IPS-20b (cell line): ENCODE measurements at regions not wholly inside any gene's neighbourhood (a gene's known extent, or its start where the extent isn't known, plus 50 kb on each side); places are given as distances from the start of the nearest gene placed in this dataset.

Experiments
- H3K27ac ChIP-seq: one replicate; pipeline ENCODE4 v1.5.1; 2013; ENCODE audit warnings: low read length
- H3K27me3 ChIP-seq: 2 replicates; pipeline ENCODE4 v1.6.1; 2013; ENCODE audit warnings: mild to moderate bottlenecking, low read length, inconsistent platforms; ENCODE audit not compliant: insufficient read depth
- H3K36me3 ChIP-seq: 2 replicates; pipeline ENCODE4 v1.6.1; 2013; ENCODE audit warnings: low read depth, mild to moderate bottlenecking, inconsistent platforms, low read length, moderate library complexity; ENCODE audit not compliant: insufficient read depth
- H3K4me1 ChIP-seq: 2 replicates; pipeline ENCODE4 v1.6.1; 2013; ENCODE audit warnings: mild to moderate bottlenecking, control low read depth, inconsistent platforms, low read length, moderate library complexity; ENCODE audit not compliant: insufficient read depth
- H3K4me3 ChIP-seq: 2 replicates; pipeline ENCODE4 v1.5.1; 2013; ENCODE audit warnings: mild to moderate bottlenecking, low read length, inconsistent platforms
- H3K9ac ChIP-seq: 2 replicates; pipeline ENCODE4 v1.6.1; 2013; ENCODE audit warnings: low read depth, mild to moderate bottlenecking, inconsistent platforms, low read length, moderate library complexity
- H3K9me3 ChIP-seq: 2 replicates; pipeline ENCODE4 v1.6.1; 2013; ENCODE audit warnings: mild to moderate bottlenecking, low read depth, low read length, inconsistent platforms; ENCODE audit not compliant: insufficient read depth

- no peaks in the 10 kb centered on the region for H3K9me3 ChIP-seq
- H3K4me3 ChIP-seq = no peak overlapping the region
- no peak overlapping the region for H3K27ac ChIP-seq
- no peaks in the 10 kb centered on the region for H3K36me3 ChIP-seq
- no peak overlapping the region for H3K9ac ChIP-seq
- no peaks in the 10 kb centered on the region for H3K27me3 ChIP-seq
- no peaks in the 10 kb centered on the region for H3K4me1 ChIP-seq
Observed at GRCh38 chr5:82354543-82354942, 76.4 kb upstream of the RPS23 start.

DNA sequence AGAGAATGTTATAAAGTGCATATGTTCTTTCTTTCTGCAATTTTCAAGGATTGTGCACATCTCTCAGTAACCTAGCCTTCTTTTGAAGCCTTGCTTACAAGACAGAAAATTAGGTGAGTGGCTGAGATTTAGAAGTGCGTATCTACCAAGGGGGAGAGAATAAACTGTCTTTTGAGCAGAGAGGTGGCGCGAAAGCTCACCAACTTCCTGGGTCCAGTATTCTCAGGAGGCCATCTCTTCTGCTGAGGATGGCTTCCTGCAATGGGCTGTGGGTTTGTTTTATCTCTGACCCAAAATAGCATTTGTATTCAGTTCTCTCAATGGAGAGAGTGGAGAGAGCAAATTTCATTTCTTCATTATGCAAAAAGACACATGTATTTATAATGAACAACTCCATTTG, 75.4 kb upstream of the RPS23 start:
- H3K4me1 ChIP-seq = no peaks in the 10 kb centered on the region
- no peaks in the 10 kb centered on the region for H3K27me3 ChIP-seq
- no peak overlapping the region for H3K4me3 ChIP-seq
- H3K9me3 ChIP-seq = no peaks in the 10 kb centered on the region
- H3K27ac ChIP-seq = no peak overlapping the region
- no peaks in the 10 kb centered on the region for H3K36me3 ChIP-seq
- no peak overlapping the region for H3K9ac ChIP-seq

DNA sequence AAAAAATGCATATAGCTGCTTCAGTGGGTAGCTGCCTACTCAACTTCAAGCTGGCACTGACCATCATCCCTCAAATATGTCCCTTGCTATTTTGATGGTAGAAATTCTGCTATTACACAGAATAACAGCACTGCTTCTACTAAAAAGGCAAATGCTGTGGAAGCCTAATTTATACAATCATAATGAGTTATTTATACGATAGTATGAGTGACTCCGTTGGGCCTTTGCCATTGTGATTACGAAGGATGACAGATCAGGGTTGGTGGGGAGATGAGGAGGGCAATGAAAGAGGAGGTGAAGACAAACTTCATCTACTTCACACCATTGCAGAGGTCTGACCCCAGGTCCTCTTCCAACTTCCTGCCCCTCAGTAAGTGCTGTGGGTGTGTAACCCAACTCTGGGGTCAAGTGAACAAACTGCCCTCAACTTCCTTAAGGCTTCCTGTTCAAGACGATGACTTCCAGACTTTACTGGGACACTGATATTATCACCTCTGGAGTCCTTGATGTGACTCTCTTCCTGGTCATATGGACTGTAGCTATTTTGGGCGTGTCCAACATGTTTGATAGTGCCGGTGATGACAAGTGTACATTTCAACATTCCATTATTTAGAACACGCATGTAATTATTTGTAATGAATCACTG, 74.1 kb upstream of the RPS23 start:
- no peaks in the 10 kb centered on the region for H3K27me3 ChIP-seq
- H3K4me3 ChIP-seq = no peak overlapping the region
- H3K9me3 ChIP-seq = no peaks in the 10 kb centered on the region
- H3K9ac ChIP-seq = no peak overlapping the region
- H3K27ac ChIP-seq = no peak overlapping the region
- H3K4me1 ChIP-seq = peaks cover 4% of the 10 kb centered on the region; the same call in 1 of the 2 replicates
- no peaks in the 10 kb centered on the region for H3K36me3 ChIP-seq

DNA sequence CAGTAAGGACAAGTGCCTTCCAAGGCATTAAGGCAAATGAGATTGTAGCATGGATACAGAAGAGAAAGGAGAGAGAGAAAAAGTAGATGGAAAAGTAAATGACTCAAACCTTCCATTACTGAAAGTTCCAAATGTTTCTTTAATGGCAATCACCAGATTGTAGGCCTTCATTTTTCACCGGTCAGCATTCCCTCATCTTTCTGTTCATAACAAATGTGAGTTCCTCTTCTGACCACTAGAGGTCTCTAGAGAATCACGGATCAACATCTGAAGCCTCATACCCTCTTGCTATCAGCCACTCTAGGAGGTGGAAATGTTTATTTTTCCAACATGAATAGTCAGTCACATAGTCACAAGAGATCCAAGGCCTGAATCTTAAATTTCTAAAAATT, 73.6 kb upstream of the RPS23 start:
- peaks cover 4% of the 10 kb centered on the region; the same call in 1 of the 2 replicates for H3K4me1 ChIP-seq
- H3K27me3 ChIP-seq = no peaks in the 10 kb centered on the region

DNA sequence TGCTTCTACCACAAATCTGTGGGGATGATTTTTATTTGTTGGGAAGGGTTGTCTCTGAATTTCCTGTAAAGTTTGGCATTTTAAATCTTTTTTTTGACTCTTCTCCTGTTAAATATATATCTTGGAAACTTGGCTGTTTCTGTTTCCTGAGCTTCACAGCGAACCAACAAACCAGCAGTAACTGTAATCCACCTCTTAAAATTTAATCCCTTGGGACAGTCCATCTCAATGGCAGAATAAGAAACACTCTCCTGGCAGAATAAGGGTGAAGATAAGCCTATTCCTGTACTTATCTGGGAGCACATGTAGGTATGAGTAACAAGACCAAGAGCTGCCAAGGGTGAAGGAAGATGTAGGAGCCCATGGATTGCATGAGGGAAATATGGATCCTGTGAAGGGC, 73.1 kb upstream of the RPS23 start:
- no peak overlapping the region for H3K4me3 ChIP-seq
- no peaks in the 10 kb centered on the region for H3K36me3 ChIP-seq
- no peaks in the 10 kb centered on the region; the same call in 1 of the 2 replicates for H3K9me3 ChIP-seq
- H3K27ac ChIP-seq = no peak overlapping the region
- no peak overlapping the region for H3K9ac ChIP-seq
- H3K4me1 ChIP-seq = peaks cover 4% of the 10 kb centered on the region; the same call in 1 of the 2 replicates
- H3K27me3 ChIP-seq = no peaks in the 10 kb centered on the region

More for the DNA sequence above, 73.6 kb upstream of the RPS23 start:
- Histone ChIP-seq H3K4me3 (no peak overlapping the region), H3K27ac (no peak overlapping the region), H3K36me3 (no peaks in the 10 kb centered on the region), H3K9ac (no peak overlapping the region), H3K9me3 (no peaks in the 10 kb centered on the region)

- H3K9ac ChIP-seq = no peak overlapping the region
- H3K4me3 ChIP-seq = no peak overlapping the region
- H3K27me3 ChIP-seq = no peaks in the 10 kb centered on the region
- no peaks in the 10 kb centered on the region; the same call in 1 of the 2 replicates for H3K9me3 ChIP-seq
- H3K27ac ChIP-seq = no peak overlapping the region
- peaks cover 4% of the 10 kb centered on the region; the same call in 1 of the 2 replicates for H3K4me1 ChIP-seq
- no peaks in the 10 kb centered on the region for H3K36me3 ChIP-seq
Observed at GRCh38 chr5:82349652-82350051, 71.5 kb upstream of the RPS23 start.

DNA sequence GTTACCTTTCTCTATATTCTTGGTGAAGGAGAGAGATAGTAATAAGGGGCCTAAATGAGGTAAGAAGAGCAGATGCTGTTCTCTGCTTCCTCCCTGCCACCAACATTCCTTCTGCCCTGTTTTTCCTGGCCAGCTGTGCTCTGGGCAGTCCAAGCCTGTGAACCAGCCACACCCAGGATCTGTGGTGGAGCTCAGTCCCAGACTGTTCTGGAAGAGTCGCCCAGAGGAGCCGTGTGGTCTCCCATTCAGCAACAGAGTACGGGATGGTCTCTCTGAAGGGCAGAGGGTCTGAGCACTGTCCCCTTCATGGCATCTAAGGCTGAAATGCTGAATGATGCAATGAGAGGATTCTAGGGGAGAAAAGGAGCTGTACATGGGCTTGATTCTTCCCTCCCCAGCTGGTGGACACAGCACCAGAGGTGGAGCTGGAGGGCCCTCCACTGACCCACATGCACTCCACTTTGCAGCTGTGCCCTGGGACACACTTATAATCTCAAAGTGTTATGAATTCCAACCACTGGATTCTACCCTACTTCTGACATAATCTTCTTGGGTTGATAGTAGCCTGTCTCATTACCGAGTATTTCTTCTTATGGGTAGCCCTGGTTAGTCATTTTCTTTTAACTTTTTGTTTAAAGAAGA, 70.8 kb upstream of the RPS23 start:
- Histone ChIP-seq H3K27me3 (no peaks in the 10 kb centered on the region), H3K4me3 (no peak overlapping the region), H3K27ac (no peak overlapping the region), H3K9me3 (no peaks in the 10 kb centered on the region; the same call in 1 of the 2 replicates), H3K9ac (no peak overlapping the region), H3K4me1 (peaks cover 4% of the 10 kb centered on the region; the same call in 1 of the 2 replicates), H3K36me3 (no peaks in the 10 kb centered on the region)

GRCh38 chr5:82347201-82347865, 69.2 kb upstream of the RPS23 start:
- Histone ChIP-seq H3K4me1 (peaks cover 4% of the 10 kb centered on the region; the same call in 1 of the 2 replicates), H3K36me3 (no peaks in the 10 kb centered on the region), H3K27ac (no peak overlapping the region), H3K9ac (no peak overlapping the region), H3K27me3 (no peaks in the 10 kb centered on the region), H3K4me3 (no peak overlapping the region), H3K9me3 (no peaks in the 10 kb centered on the region; the same call in 1 of the 2 replicates)

DNA sequence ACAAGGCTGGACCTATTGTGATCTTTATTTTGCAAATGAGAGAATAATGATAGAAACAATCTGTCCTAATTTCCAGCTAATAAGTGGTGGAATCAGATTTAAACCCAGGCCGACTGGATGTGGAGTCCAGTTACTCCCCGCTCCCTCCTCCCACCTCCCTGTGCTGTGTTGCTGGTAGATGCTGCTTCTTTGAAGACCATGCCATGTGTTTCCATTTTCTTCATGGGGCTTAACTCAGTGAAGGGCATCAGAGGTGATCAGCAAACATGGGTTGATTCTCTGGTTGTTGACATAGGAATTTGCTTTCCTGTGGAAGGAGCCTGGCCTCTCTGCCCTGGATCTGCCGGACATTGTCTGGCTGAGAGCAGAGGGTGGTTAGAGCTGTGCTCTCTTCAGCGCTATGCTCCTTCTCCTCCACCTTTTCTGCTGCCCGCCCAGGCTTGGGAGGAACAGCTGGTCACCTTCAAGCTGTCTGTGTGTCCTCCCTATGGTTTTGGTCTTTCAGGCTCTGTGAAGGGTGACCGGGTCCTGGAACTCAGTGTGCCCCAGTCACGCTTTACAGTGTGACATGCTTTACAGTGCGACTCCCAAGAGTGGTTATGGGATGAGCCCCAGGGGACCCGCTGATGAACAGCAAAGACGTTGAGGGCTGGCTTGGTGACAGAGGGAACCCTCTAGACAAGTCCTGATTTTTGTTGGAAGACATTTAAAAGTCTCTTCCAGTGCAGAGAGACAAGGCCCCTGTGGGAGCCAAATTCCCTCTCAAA, 68.4 kb upstream of the RPS23 start:
- no peaks in the 10 kb centered on the region for H3K36me3 ChIP-seq
- no peak overlapping the region for H3K9ac ChIP-seq
- no peaks in the 10 kb centered on the region for H3K27me3 ChIP-seq
- peaks cover 4% of the 10 kb centered on the region; the same call in 1 of the 2 replicates for H3K4me1 ChIP-seq
- no peak overlapping the region for H3K27ac ChIP-seq
- no peaks in the 10 kb centered on the region; the same call in 1 of the 2 replicates for H3K9me3 ChIP-seq
- no peak overlapping the region for H3K4me3 ChIP-seq

DNA sequence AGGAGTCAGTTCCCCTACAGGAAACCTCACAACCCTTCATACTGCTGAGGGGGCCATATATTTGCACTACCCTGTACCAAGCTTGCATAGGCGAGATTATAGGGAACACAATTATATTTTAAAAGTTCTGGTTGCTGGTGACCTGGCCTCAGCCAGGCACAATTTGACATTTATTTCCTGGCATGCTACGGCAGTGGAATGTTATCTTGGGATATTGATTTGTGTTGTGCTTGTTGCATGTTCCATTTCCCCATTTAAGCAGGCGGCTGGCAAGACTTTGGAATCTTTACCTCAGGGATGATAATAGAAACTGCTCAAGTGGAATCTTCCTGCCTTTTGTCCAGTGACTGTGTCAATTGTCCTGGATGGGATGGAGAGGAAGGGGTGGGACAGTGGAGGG, 67.0 kb upstream of the RPS23 start:
- no peak overlapping the region for H3K27ac ChIP-seq
- H3K9me3 ChIP-seq = no peaks in the 10 kb centered on the region; the same call in 1 of the 2 replicates
- H3K27me3 ChIP-seq = no peaks in the 10 kb centered on the region
- H3K4me3 ChIP-seq = no peak overlapping the region
- peaks cover 4% of the 10 kb centered on the region; the same call in 1 of the 2 replicates for H3K4me1 ChIP-seq
- H3K9ac ChIP-seq = no peak overlapping the region
- no peaks in the 10 kb centered on the region for H3K36me3 ChIP-seq

DNA sequence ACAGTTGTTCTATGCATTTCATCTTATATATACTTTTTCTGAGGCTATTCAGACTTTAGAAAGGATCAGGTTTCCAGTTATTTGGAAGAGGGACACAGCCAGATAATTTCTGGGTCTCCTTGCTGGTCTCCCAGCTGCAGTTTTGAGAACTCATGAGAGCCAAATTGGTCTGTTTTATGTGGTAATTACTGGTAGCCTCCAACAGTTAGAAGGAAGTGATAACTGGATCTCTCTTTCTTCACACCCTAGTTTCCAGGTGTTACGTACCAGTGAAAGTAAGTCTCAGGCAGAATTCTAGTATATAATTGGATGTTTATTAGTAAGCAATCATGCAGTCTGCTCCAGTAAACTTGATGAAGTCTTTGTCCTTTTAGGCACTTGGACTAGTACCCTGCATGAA, 63.2 kb upstream of the RPS23 start:
- Histone ChIP-seq H3K9ac (no peak overlapping the region), H3K36me3 (no peaks in the 10 kb centered on the region), H3K9me3 (no peaks in the 10 kb centered on the region; the same call in 1 of the 2 replicates), H3K27ac (no peak overlapping the region), H3K4me1 (no peaks in the 10 kb centered on the region), H3K4me3 (no peak overlapping the region), H3K27me3 (no peaks in the 10 kb centered on the region)
